GM23248 (cell line): ENCODE measurements at regions not wholly inside any gene's neighbourhood (a gene's known extent, or its start where the extent isn't known, plus 50 kb on each side); places are given as distances from the start of the nearest gene placed in this dataset.

Experiments used
- DNase-seq: peaks from one replicate; pipeline ENCODE4 v3.0.0-alpha.2; 2015
- H2AFZ ChIP-seq: fragments of 200-600 bp; sonication (generic); 2 replicates; pipeline ENCODE4 v1.6.1; 2016; ENCODE audit warnings: antibody characterized with exemption
- H3F3A ChIP-seq: fragments of 200-600 bp; sonication (generic); 2 replicates; pipeline ENCODE4 v1.6.1; 2016; ENCODE audit warnings: mild to moderate bottlenecking, antibody characterized with exemption, mixed run types; ENCODE audit not compliant: insufficient read depth
- H3K27ac ChIP-seq: fragments of 200-600 bp; sonication (generic); 2 replicates; pipeline ENCODE4 v1.5.1; 2016; ENCODE audit warnings: mild to moderate bottlenecking
- H3K27me3 ChIP-seq: fragments of 200-600 bp; sonication (generic); replicated peaks from 2 replicates; pipeline ENCODE4 v1.6.1; 2016; ENCODE audit warnings: mild to moderate bottlenecking; ENCODE audit not compliant: insufficient read depth
- H3K36me3 ChIP-seq: fragments of 200-600 bp; sonication (generic); 2 replicates; pipeline ENCODE4 v1.6.1; 2016; ENCODE audit warnings: low read depth, mild to moderate bottlenecking
- H3K4me1 ChIP-seq: fragments of 200-600 bp; sonication (generic); 2 replicates; pipeline ENCODE4 v1.6.1; 2016; ENCODE audit warnings: mild to moderate bottlenecking; ENCODE audit not compliant: insufficient read depth
- H3K4me2 ChIP-seq: fragments of 200-600 bp; sonication (generic); one replicate; pipeline ENCODE4 v1.6.1; 2016; ENCODE audit warnings: mild to moderate bottlenecking; ENCODE audit not compliant: unreplicated experiment
- H3K4me3 ChIP-seq: fragments of 200-600 bp; sonication (generic); 2 replicates; pipeline ENCODE4 v1.5.1; 2016; ENCODE audit warnings: mild to moderate bottlenecking
- H3K79me2 ChIP-seq: fragments of 200-600 bp; sonication (generic); 2 replicates; pipeline ENCODE4 v1.6.1; 2016; ENCODE audit warnings: mild to moderate bottlenecking; ENCODE audit not compliant: insufficient read depth
- H3K9ac ChIP-seq: fragments of 200-600 bp; sonication (generic); 2 replicates; pipeline ENCODE4 v1.6.1; 2016; ENCODE audit warnings: mild to moderate bottlenecking
- H3K9me2 ChIP-seq: fragments of 200-600 bp; sonication (generic); 2 replicates; pipeline ENCODE4 v1.6.1; 2016; ENCODE audit warnings: mixed run types, mild to moderate bottlenecking, moderate library complexity; ENCODE audit not compliant: insufficient read depth
- H3K9me3 ChIP-seq: fragments of 200-600 bp; sonication (generic); one replicate; pipeline ENCODE4 v1.6.1; 2017; ENCODE audit warnings: low read depth
- H4K20me1 ChIP-seq: fragments of 200-600 bp; sonication (generic); 2 replicates; pipeline ENCODE4 v1.6.0; 2016; ENCODE audit not compliant: insufficient read depth
- EZH2 ChIP-seq: fragments of 200-600 bp; sonication (generic); IDR thresholded peaks from 2 replicates; pipeline ENCODE4 v1.6.1; 2018; ENCODE audit warnings: antibody characterized with exemption, mild to moderate bottlenecking; ENCODE audit not compliant: insufficient read depth, poor library complexity, severe bottlenecking
- EZH2phosphoT487 ChIP-seq: fragments of 200-600 bp; sonication (generic); IDR thresholded peaks from 2 replicates; pipeline ENCODE4 v1.6.1; 2018; ENCODE audit warnings: antibody characterized with exemption, moderate library complexity, mild to moderate bottlenecking, low read depth; ENCODE audit not compliant: insufficient read depth
- WGBS, 2 experiments: methylation state at CpG; one replicate each; pipeline ENCODE4 v1.1.6; 2015 to 2017; ENCODE audit warnings: low lambda C conversion rate in 2 of 2, low coverage in 1 of 2; ENCODE audit errors: missing lambda C conversion rate in 2 of 2; 5-methylcytosine and 5-hydroxymethylcytosine counted together
- in situ Hi-C: fragments of 300-500 bp; cut with MboI; formaldehyde crosslinking; loops from 2 replicates; pipeline ENCODE4 v1.15.0; 2020

DNA sequence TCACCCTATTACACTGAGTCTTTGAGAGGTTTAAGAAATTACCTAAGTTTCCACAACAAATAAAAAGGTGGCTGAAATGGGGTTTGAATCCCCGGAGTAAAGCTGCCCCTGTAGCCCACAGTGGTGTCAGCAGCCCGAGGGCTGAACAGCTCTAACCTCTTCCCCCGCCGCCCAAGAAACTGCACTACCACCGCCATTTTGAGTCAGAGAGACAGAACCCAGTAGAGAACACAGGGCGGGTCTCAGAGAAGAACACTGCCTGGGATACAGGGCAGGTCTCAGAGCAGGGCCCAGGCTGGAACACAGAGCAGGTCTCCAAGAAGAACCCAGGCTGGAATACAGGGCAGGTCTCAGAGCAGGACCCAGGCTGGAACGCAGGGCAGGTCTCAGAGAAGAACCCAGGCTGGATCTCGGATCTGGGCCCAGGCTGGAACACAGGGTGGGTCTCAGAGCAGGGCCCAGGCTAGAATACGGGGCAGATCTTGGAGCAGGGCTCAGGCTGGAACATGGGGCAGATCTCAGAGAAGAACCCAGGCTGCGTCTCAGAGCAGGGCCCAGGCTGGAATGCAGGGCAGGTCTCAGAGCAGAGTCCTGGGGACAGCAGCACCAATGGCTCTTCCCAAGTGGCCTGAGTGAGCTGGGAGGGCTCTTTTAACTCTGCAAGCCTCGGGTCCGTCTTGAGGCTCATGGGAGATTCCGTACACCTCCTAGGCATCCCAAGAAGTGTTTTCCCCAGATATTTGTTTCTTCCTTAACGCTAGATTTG lies 85.9 kb upstream of the LANCL2 start:
- H3K4me3 ChIP-seq = no peak overlapping the region
- 55 to 62% methylated on average over 14 of the region's 14 CpGs for WGBS, 2 experiments
- in situ Hi-C loops = loop anchor here (10.0 kb wide), 1 partner anchor 316 kb away; no protein-coding TSS in a partner anchor

GRCh38 chr7:55280031-55280454 lies 85.1 kb upstream of the LANCL2 start:
- in situ Hi-C loops = no loop called here
- H2AFZ ChIP-seq = no peak overlapping the region

More for the DNA sequence above, 85.9 kb upstream of the LANCL2 start:
- Histone ChIP-seq H3K4me2 (no peak overlapping the region), H3K27me3 (0 out of 2 replicates have a peak, but pooled peaks cover under 1% of the 10 kb centered on the region), H3K36me3 (no peaks in the 10 kb centered on the region), H2AFZ (no peak overlapping the region), H4K20me1 (no peaks in the 10 kb centered on the region), H3K27ac (no peak overlapping the region), H3K4me1 (no peaks in the 10 kb centered on the region), H3F3A (no peaks in the 10 kb centered on the region), H3K9ac (no peak overlapping the region), H3K9me3 (no peaks in the 10 kb centered on the region), H3K9me2 (no peaks in the 10 kb centered on the region), H3K79me2 (no peaks in the 10 kb centered on the region)
- DNase-seq = no peak
- TF ChIP-seq EZH2phosphoT487 (no peak), EZH2 (no peak)

DNA sequence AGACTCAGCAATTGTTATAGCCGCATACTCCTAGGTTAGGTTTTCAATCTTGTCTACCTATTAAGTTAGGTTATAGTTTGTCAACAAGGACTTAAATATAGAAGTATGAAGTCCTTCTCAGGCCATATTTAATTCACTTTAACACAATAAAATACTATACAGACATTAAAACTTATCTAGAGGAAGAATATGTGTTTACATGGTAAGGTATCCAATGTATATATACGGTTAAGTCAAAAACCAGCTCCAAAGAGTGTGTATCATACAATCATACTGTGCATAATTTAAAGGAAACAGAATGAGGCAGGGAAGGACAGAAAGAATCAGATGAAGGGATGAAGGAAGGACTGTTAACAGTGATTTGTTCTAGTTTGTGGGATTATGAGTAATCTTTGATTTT lies 79.5 kb upstream of the LANCL2 start:
- in situ Hi-C loops = no loop called here
- no peak overlapping the region for H3K27ac ChIP-seq
- 93 to 95% methylated on average over 2 of the region's 2 CpGs for WGBS, 2 experiments
- H3K36me3 ChIP-seq = no peaks in the 10 kb centered on the region
- no peak overlapping the region for H3K4me3 ChIP-seq
- peaks cover 46% of the 10 kb centered on the region for H3K27me3 ChIP-seq
- H3K9me3 ChIP-seq = no peaks in the 10 kb centered on the region
- H3K4me2 ChIP-seq = no peak overlapping the region
- no peak for DNase-seq
- TF ChIP-seq EZH2phosphoT487 (no peak), EZH2 (no peak)
- H4K20me1 ChIP-seq = no peaks in the 10 kb centered on the region
- no peaks in the 10 kb centered on the region for H3K4me1 ChIP-seq
- no peaks in the 10 kb centered on the region for H3K79me2 ChIP-seq
- H3F3A ChIP-seq = no peaks in the 10 kb centered on the region
- H3K9me2 ChIP-seq = no peaks in the 10 kb centered on the region
- no peak overlapping the region for H2AFZ ChIP-seq
- H3K9ac ChIP-seq = no peak overlapping the region

More at GRCh38 chr7:55280031-55280454, 85.1 kb upstream of the LANCL2 start:
- H3K36me3 ChIP-seq = no peaks in the 10 kb centered on the region
- no peaks in the 10 kb centered on the region for H3K9me2 ChIP-seq
- no peaks in the 10 kb centered on the region for H4K20me1 ChIP-seq
- no peaks in the 10 kb centered on the region for H3K9me3 ChIP-seq
- H3K4me3 ChIP-seq = no peak overlapping the region
- no peak overlapping the region for H3K9ac ChIP-seq
- no peaks in the 10 kb centered on the region for H3K79me2 ChIP-seq
- no peaks in the 10 kb centered on the region for H3F3A ChIP-seq
- H3K4me1 ChIP-seq = no peaks in the 10 kb centered on the region
- no peak overlapping the region for H3K27ac ChIP-seq
- H3K4me2 ChIP-seq = no peak overlapping the region
- peak; percentile 83 for DNase-seq
- 3 to 6% methylated on average over 3 of the region's 3 CpGs for WGBS, 2 experiments
- TF ChIP-seq EZH2phosphoT487 = no peak
- no peak for TF ChIP-seq EZH2
- 0 out of 2 replicates have a peak, but pooled peaks cover 6% of the 10 kb centered on the region for H3K27me3 ChIP-seq

DNA sequence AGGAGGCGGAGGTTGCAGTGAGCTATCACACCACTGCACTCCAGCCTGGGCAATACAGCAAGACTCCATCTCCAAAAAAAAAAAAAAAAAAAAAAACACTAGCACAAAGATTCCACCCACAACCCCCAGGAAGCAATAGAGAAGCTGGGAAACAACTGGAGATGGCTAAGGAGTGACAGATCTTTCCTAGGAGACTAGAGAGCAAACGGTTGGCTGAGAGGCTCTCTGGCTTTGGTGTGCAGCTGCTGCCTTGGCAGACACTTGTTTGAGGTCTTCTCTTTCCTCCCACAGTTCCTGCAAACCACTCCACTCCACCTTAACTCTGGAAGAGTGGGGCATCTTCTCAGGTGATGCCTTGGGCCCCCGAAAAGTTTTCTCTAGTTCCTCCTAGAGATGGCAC lies 78.5 kb upstream of the LANCL2 start:
- Histone ChIP-seq H3K79me2 (no peaks in the 10 kb centered on the region), H3K27me3 (peaks cover 49% of the 10 kb centered on the region), H3K9me3 (no peaks in the 10 kb centered on the region), H3K27ac (no peak overlapping the region), H3K36me3 (no peaks in the 10 kb centered on the region), H4K20me1 (no peaks in the 10 kb centered on the region), H3K9ac (no peak overlapping the region), H3K4me1 (no peaks in the 10 kb centered on the region), H2AFZ (no peak overlapping the region), H3K9me2 (no peaks in the 10 kb centered on the region), H3F3A (no peaks in the 10 kb centered on the region), H3K4me3 (no peak overlapping the region), H3K4me2 (no peak overlapping the region)
- WGBS, 2 experiments = 21 to 44% methylated on average over 2 to 3 of the region's 3 CpGs
- no peak for TF ChIP-seq EZH2
- TF ChIP-seq EZH2phosphoT487 = no peak
- no peak for DNase-seq
- in situ Hi-C loops = no loop called here
